HG02938 (cell line): ENCODE measurements at regions not wholly inside any gene's neighbourhood (a gene's known extent, or its start where the extent isn't known, plus 50 kb on each side); places are given as distances from the start of the nearest gene placed in this dataset.
"Not testable (repeated sequence)": the region's sequence is repeated elsewhere in the genome, so short reads cannot be mapped to it uniquely, and the experiment has no call there.

Experiments
- ATAC-seq: cut with Tn5 transposase; IDR thresholded peaks from one replicate; pipeline ENCODE4 v1.9.1; 2021; ENCODE audit warnings: mild to moderate bottlenecking, moderate library complexity; ENCODE audit not compliant: unreplicated experiment

- no peak for ATAC-seq
Observed at GRCh38 chr21:28614791-28615190, 377.9 kb downstream of the LTN1 start.

- no peak for ATAC-seq
Observed at GRCh38 chr21:28608646-28609045, 384.0 kb downstream of the LTN1 start.

- ATAC-seq, result no peak
Observed at GRCh38 chr21:28607545-28607944, 385.1 kb downstream of the LTN1 start.

GRCh38 chr21:28604946-28605537, 387.6 kb downstream of the LTN1 start:
- peak; percentile 95 for ATAC-seq

- no peak for ATAC-seq
Observed at GRCh38 chr21:28602546-28602945, 390.1 kb downstream of the LTN1 start.

GRCh38 chr21:28598214-28598613, 394.5 kb downstream of the LTN1 start:
- ATAC-seq, result no peak

- ATAC-seq, result no peak
Observed at GRCh38 chr21:28592205-28592865, 400.3 kb downstream of the LTN1 start.

- no peak for ATAC-seq
Observed at GRCh38 chr21:28590676-28591075, 402.0 kb downstream of the LTN1 start.

GRCh38 chr21:28590026-28590425, 402.7 kb downstream of the LTN1 start:
- no peak for ATAC-seq

- no peak for ATAC-seq
Observed at GRCh38 chr21:28588997-28589396, 403.7 kb downstream of the LTN1 start.

GRCh38 chr21:28587748-28588147, 404.9 kb downstream of the LTN1 start:
- ATAC-seq, result no peak

- no peak for ATAC-seq
Observed at GRCh38 chr21:28581976-28582375, 410.7 kb downstream of the LTN1 start.

- ATAC-seq, result not testable (repeated sequence)
Observed at GRCh38 chr21:28581311-28581731, 411.4 kb downstream of the LTN1 start.

- no peak for ATAC-seq
Observed at GRCh38 chr21:28580585-28580984, 412.1 kb downstream of the LTN1 start.

- no peak for ATAC-seq
Observed at GRCh38 chr21:28579986-28580550, 412.6 kb downstream of the LTN1 start.

GRCh38 chr21:28568692-28569091, 424.0 kb downstream of the LTN1 start:
- ATAC-seq, result no peak

- not testable (repeated sequence) for ATAC-seq
Observed at GRCh38 chr21:28563933-28564332, 428.7 kb downstream of the LTN1 start.

- no peak for ATAC-seq
Observed at GRCh38 chr21:28561772-28562171, 430.9 kb downstream of the LTN1 start.

- ATAC-seq, result no peak
Observed at GRCh38 chr21:28554660-28555475, 437.8 kb downstream of the LTN1 start.

- ATAC-seq, result no peak
Observed at GRCh38 chr21:28550057-28550825, 442.4 kb downstream of the LTN1 start.

- ATAC-seq, result no peak
Observed at GRCh38 chr21:28548291-28548690, 444.4 kb downstream of the LTN1 start.
